ENCODE measurements at regions not wholly inside any gene's neighbourhood (a gene's known extent, or its start where the extent isn't known, plus 50 kb on each side); places are given as distances from the start of the nearest gene placed in this dataset.
"Not testable (repeated sequence)": the region's sequence is repeated elsewhere in the genome, so short reads cannot be mapped to it uniquely, and the experiment has no call there.

GRCh38 chr7:68969571-68969970 is 628.7 kb upstream of the AUTS2 start:
- H3K9ac ChIP-seq (ENCODE audit: low read depth in 2 of 2, low read length in 2 of 2), result no peak overlapping the region
- no peak overlapping the region for H3K27ac ChIP-seq
- TF ChIP-seq, protein P1, sequence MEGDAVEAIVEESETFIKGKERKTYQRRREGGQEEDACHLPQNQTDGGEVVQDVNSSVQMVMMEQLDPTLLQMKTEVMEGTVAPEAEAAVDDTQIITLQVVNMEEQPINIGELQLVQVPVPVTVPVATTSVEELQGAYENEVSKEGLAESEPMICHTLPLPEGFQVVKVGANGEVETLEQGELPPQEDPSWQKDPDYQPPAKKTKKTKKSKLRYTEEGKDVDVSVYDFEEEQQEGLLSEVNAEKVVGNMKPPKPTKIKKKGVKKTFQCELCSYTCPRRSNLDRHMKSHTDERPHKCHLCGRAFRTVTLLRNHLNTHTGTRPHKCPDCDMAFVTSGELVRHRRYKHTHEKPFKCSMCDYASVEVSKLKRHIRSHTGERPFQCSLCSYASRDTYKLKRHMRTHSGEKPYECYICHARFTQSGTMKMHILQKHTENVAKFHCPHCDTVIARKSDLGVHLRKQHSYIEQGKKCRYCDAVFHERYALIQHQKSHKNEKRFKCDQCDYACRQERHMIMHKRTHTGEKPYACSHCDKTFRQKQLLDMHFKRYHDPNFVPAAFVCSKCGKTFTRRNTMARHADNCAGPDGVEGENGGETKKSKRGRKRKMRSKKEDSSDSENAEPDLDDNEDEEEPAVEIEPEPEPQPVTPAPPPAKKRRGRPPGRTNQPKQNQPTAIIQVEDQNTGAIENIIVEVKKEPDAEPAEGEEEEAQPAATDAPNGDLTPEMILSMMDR (IDR thresholded peaks at IDR 0.05), result no peak
- intact Hi-C loops (cut with DNase I), result no loop called here
- DNase-seq, result no peak
- no peaks in the 10 kb centered on the region for H3K27me3 ChIP-seq
- H3K4me3 ChIP-seq, result no peak overlapping the region
- no peaks in the 10 kb centered on the region for H3K36me3 ChIP-seq
- H3K9me3 ChIP-seq, result no peaks in the 10 kb centered on the region
- no peaks in the 10 kb centered on the region for H3K4me1 ChIP-seq

GRCh38 chr7:68971634-68972340 is 626.5 kb upstream of the AUTS2 start:
- H3K27ac ChIP-seq, result no peak overlapping the region
- H3K36me3 ChIP-seq, result no peaks in the 10 kb centered on the region
- H3K4me1 ChIP-seq, result no peaks in the 10 kb centered on the region
- H3K9me3 ChIP-seq, result no peaks in the 10 kb centered on the region
- H3K9ac ChIP-seq (ENCODE audit: low read depth in 2 of 2, low read length in 2 of 2), result no peak overlapping the region
- DNase-seq, result no peak
- intact Hi-C loops (cut with DNase I), result no loop called here
- no peak overlapping the region for H3K4me3 ChIP-seq
- H3K27me3 ChIP-seq, result no peaks in the 10 kb centered on the region
- TF ChIP-seq, protein P1 (IDR thresholded peaks at IDR 0.05), result no peak

DNA sequence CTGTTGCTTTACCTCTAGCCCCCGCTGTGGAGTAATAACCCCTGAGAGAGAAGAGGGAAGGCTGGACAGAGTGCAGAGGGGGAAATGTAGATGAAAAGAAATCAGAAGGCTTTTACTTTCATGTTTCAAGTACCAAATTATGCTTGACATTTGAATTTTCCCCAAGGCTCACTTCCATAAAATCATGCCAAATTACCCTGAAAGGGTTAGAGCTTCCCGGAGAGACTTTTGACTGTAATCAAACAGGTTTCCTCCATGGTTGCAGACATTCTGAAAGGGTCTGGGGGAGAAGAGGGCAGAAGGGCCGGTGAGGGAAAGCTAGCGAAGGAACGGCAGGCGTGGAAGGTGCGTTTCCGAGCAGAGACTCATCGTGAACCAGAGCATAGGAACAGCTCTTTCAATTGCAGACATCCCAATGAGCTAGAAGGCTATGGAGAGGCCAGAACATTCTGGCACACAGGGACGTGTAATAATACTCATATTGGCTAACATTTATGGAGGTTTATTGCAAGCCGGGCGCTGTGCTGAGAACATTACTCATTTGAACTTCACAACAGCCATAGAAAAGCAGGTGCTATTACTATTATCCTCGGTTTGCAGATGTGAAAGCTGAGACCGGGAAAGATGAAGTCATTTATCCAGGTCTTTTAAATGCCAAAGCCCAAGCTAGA is 620.8 kb upstream of the AUTS2 start:
- Histone ChIP-seq H3K4me3 (no peak overlapping the region), H3K4me1 (no peaks in the 10 kb centered on the region), H3K36me3 (no peaks in the 10 kb centered on the region), H3K9me3 (no peaks in the 10 kb centered on the region), H3K27me3 (no peaks in the 10 kb centered on the region), H3K27ac (no peak overlapping the region), H3K9ac (ENCODE audit: low read depth in 2 of 2, low read length in 2 of 2) (no peak overlapping the region)
- no peak for DNase-seq
- TF ChIP-seq, protein P1 (IDR thresholded peaks at IDR 0.05), result no peak
- intact Hi-C loops (cut with DNase I), result no loop called here

DNA sequence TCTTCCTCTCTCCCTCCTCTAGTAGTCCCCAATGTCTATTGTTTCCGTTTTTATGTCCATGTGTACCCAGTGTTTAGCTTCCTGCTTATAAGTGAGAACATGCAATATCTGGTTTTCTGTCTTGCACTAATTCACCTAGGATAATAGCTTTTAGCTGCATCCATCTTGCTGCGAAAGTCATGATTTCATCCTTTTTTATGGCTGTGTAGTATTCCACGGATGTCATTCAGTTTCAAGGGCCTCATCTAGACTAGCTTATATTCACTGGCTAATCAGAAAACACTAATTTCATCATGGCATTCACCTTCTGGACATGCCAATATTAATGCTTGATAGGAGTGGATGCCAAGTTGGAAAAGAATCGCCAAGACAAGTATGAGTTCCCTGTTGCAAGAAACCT is 619.6 kb upstream of the AUTS2 start:
- H3K27ac ChIP-seq, result no peak overlapping the region
- intact Hi-C loops (cut with DNase I), result no loop called here
- H3K9me3 ChIP-seq, result no peaks in the 10 kb centered on the region
- TF ChIP-seq, protein P1 (IDR thresholded peaks at IDR 0.05), result no peak
- H3K36me3 ChIP-seq, result no peaks in the 10 kb centered on the region
- no peaks in the 10 kb centered on the region for H3K27me3 ChIP-seq
- H3K4me3 ChIP-seq, result no peak overlapping the region
- DNase-seq, result no peak
- H3K9ac ChIP-seq (ENCODE audit: low read depth in 2 of 2, low read length in 2 of 2), result no peak overlapping the region
- no peaks in the 10 kb centered on the region for H3K4me1 ChIP-seq

- no peak overlapping the region for H3K27ac ChIP-seq
- no peak overlapping the region for H3K4me3 ChIP-seq
- no peak overlapping the region for H3K9ac ChIP-seq (ENCODE audit: low read depth in 2 of 2, low read length in 2 of 2)
- no peaks in the 10 kb centered on the region for H3K36me3 ChIP-seq
- no peak for DNase-seq
- H3K4me1 ChIP-seq, result no peaks in the 10 kb centered on the region
- no peaks in the 10 kb centered on the region for H3K27me3 ChIP-seq
- TF ChIP-seq, protein P1 (IDR thresholded peaks at IDR 0.05), result no peak
- H3K9me3 ChIP-seq, result no peaks in the 10 kb centered on the region
- intact Hi-C loops (cut with DNase I), result no loop called here
Observed at GRCh38 chr7:68980011-68980410, 618.3 kb upstream of the AUTS2 start.

- not testable (repeated sequence) for H3K27ac ChIP-seq; H3K9ac ChIP-seq (ENCODE audit: low read depth in 2 of 2, low read length in 2 of 2)
Observed at GRCh38 chr7:68980432-68980831, 617.8 kb upstream of the AUTS2 start.

More at GRCh38 chr7:68980432-68980831, 617.8 kb upstream of the AUTS2 start:
- H3K36me3 ChIP-seq; H3K27me3 ChIP-seq; DNase-seq; H3K4me1 ChIP-seq; H3K4me3 ChIP-seq; H3K9me3 ChIP-seq; intact Hi-C loops (cut with DNase I): not testable (repeated sequence)

All from colonic mucosa (tissue), 4 donors.